ENCODE measurements at regions not wholly inside any gene's neighbourhood (a gene's known extent, or its start where the extent isn't known, plus 50 kb on each side); places are given as distances from the start of the nearest gene placed in this dataset.

GRCh38 chr2:59732871-59733566, 820.4 kb downstream of the BCL11A start:
- Histone ChIP-seq H3K9me3 (no peaks in the 10 kb centered on the region), H3K4me1 (no peaks in the 10 kb centered on the region), H3K4me2 (no peak overlapping the region), H3K4me3 (no peak overlapping the region), H3K27ac (no peak overlapping the region)
- FAIRE-seq: no peak
- no peak for ATAC-seq
- CTCF ChIA-PET: no interaction called here
- POLR2A ChIA-PET: no interaction called here
- 30% methylated on average over 14 of the region's 15 CpGs for whole genome bisulfite sequencing (ENCODE audit: missing lambda C conversion rate)
- TF ChIP-seq JUNB (IDR thresholded peaks at IDR 0.05): no peak
- TF ChIP-seq HOXB13 (CRISPR knock-in tag; IDR thresholded peaks at IDR 0.05; ENCODE audit: low read depth): no peak
- no peak for TF ChIP-seq HES2 (IDR thresholded peaks at IDR 0.05)
- no peak for TF ChIP-seq HOXA7 (CRISPR knock-in tag; IDR thresholded peaks at IDR 0.05)
- no peak for TF ChIP-seq MAX (IDR thresholded peaks at IDR 0.05)
- no peak for TF ChIP-seq ESRRA (IDR thresholded peaks at IDR 0.05; ENCODE audit: borderline replicate concordance, low read length)
- no peak for TF ChIP-seq E2F6 (IDR thresholded peaks at IDR 0.05; ENCODE audit: borderline replicate concordance, low read depth)
- TF ChIP-seq USF2 (IDR thresholded peaks at IDR 0.05): no peak
- no peak for TF ChIP-seq RFX5 (IDR thresholded peaks at IDR 0.05)
- no peak for TF ChIP-seq HDAC2 (IDR thresholded peaks at IDR 0.05)
- no peak for TF ChIP-seq PBX3 (IDR thresholded peaks at IDR 0.05)
- no peak for TF ChIP-seq HEYL (CRISPR knock-in tag; IDR thresholded peaks at IDR 0.05)
- TF ChIP-seq KDM1A (IDR thresholded peaks at IDR 0.05; ENCODE audit: low read depth): no peak
- TF ChIP-seq FOSL2 (IDR thresholded peaks at IDR 0.05): no peak
- no peak for TF ChIP-seq FOSL2 (CRISPR knock-in tag; IDR thresholded peaks at IDR 0.05)
- no peak for TF ChIP-seq NFE2L2 (conservative IDR thresholded peaks at IDR 0.05; ENCODE audit: low read length)
- DNase-seq (ENCODE audit: low read depth in 1 of 2, low spot score in 1 of 2): no peak

- no peaks in the 10 kb centered on the region for H3K4me1 ChIP-seq
- CTCF ChIA-PET: no interaction called here
- WGBS (ENCODE audit: missing lambda C conversion rate): 47% methylated on average over 2 of the region's 2 CpGs
Observed at GRCh38 chr2:59727121-59727590, 826.3 kb downstream of the BCL11A start.

More at GRCh38 chr2:59727121-59727590, 826.3 kb downstream of the BCL11A start:
- H3K27ac ChIP-seq: no peak overlapping the region
- H3K4me3 ChIP-seq: no peak overlapping the region
- no peak for DNase-seq (ENCODE audit: low read depth in 1 of 2, low spot score in 1 of 2)
- no peak overlapping the region for H3K4me2 ChIP-seq
- H3K9me3 ChIP-seq: no peaks in the 10 kb centered on the region
- TF ChIP-seq CEBPB (IDR thresholded peaks at IDR 0.05): no peak
- TF ChIP-seq ZC3H11A (IDR thresholded peaks at IDR 0.05): no peak
- no peak for TF ChIP-seq RAD21 (conservative IDR thresholded peaks at IDR 0.05 in 1 of 2, IDR thresholded peaks at IDR 0.05 in 1 of 2)
- TF ChIP-seq FOXS1 (CRISPR knock-in tag; IDR thresholded peaks at IDR 0.05): no peak
- TF ChIP-seq PBX3 (IDR thresholded peaks at IDR 0.05): no peak
- TF ChIP-seq MYC (IDR thresholded peaks at IDR 0.05; ENCODE audit: borderline replicate concordance, low read length): no peak
- no peak for TF ChIP-seq CBX8 (IDR thresholded peaks at IDR 0.05)
- no peak for TF ChIP-seq KDM5A (IDR thresholded peaks at IDR 0.05)
- TF ChIP-seq TP53 (CRISPR knock-in tag; IDR thresholded peaks at IDR 0.05): no peak
- TF ChIP-seq HMGXB4 (CRISPR knock-in tag; IDR thresholded peaks at IDR 0.05; ENCODE audit: borderline replicate concordance): no peak
- TF ChIP-seq RARB (CRISPR knock-in tag; IDR thresholded peaks at IDR 0.05): no peak
- ATAC-seq: no peak
- no peak for FAIRE-seq
- POLR2A ChIA-PET: no interaction called here

All from A549 (cell line).